ENCODE measurements at regions not wholly inside any gene's neighbourhood (a gene's known extent, or its start where the extent isn't known, plus 50 kb on each side); places are given as distances from the start of the nearest gene placed in this dataset.

DNA sequence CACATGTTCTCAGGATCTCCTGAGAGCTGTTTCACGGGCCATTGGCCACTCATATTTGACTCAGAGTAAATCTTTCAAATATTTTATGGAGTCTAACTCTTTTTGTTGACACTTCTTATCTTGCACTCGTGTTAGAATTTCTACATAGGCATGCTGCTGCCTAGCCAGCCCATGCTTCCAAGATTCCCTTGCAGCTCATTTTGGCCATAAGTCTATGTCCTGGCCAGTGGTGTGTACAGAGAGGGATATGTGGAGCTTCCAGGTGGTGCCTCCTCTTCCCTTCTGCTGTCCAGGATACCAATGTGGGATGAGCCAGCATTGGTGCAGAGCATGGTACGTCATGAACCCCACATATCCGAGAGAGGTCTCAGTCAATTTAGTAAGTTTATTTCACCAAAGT lies 522.6 kb downstream of the QKI start:
- DNase-seq = no peak

DNA sequence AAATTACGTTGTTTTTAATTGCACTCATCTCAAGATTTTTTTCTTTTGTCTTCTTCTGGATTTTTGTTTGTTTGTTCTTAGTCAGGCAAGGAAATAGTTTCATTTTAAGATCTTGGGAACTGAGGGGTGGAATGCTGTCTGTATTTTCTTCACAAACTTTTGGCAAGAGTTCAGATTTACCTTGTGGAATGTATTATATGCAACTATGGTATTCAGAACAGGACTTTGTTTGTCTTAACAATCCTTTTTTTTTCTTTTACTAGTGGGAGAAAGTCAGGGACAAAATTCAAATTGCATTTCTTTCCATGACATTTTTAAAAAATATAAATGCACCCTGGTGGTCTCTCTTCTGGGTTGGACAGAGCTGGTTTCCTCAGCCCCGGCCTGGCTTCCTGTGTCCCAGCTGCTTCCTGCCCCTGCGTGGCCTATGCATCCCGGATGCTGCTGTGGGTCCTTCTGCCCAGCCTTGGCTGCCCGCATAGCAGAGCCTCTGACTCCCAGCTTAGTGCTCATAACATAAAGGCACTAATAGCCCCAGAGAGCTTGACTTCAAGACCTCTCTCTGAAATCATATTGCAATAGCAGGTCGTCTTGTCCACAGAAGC lies 520.7 kb downstream of the QKI start:
- DNase-seq = no peak

DNA sequence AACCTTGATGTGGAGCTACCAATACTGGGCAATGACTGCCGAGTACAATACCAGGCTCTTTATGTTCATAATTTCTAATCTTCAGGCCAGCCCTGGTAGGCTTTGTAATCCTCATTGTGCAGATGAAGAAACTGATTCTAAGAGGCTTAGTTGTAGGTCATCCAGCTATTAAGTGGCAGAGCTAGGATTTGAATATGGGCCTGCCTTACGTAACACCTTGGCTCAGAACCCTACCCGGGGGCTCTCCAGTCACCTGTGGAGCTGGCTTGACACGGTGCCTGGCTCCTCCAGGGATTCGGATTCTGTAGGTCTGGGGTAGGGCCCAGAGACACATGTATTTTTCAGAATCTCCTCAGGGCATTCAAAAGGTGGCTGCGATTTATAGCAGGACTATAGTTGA lies 515.5 kb downstream of the QKI start:
- no peak for DNase-seq

DNA sequence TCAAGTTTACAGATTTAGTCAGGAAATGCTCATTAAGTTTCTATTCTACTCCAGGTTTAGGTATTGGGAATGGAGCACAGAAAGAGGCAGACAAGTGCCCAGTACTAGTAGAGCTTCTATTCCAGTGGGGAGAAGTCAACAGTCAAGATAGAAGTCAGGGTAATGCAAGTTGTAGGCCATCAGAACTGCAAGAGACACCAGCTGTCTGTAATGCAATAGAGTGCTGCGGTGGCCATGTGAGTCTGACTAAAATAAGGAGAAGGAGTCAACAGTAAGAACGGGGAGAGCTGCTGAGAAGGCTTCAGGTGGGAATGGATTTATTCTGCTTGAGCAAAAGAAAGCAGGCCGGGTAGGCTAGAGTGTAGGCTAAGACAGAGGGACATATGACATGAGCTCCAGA lies 515.0 kb downstream of the QKI start:
- DNase-seq = no peak

DNA sequence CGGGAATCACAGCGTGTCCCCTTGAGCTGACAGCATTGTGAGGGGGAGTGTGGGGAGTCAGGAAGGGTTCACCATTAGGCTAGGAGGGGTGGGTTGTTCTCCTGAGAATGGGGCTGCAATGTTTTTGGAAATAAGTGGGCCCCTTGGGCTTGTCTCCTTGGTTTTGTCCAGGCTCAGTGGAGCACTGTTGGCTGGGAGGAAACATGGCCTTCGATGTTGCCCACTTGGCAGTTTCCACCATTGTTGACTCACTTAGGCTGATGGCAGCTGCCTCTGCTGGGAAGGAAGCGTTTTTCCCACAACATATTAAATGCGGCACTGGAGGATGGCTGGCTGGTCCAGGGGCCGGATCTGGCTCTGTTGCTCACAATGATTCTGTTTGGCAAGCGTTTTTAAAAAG lies 512.1 kb downstream of the QKI start:
- no peak for DNase-seq

DNA sequence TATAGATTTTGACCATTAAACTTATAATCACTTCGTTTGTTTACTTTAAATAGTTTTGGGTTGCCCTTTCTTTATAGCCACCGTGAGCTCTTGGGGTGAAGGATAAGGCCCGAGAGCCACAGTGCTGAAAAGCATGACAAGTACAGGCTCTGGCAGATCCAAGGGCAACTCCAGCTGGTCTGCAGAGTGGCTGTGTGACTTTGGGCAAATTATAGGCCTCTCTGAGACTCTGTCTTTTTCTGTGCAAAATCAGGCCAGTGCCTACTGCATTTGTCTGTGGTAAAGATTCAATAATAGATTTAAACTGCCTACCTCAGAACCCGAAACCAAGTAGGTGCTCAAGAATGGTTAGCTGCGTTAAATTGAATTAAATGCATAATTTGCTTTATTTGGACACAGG lies 511.3 kb downstream of the QKI start:
- DNase-seq = no peak

DNA sequence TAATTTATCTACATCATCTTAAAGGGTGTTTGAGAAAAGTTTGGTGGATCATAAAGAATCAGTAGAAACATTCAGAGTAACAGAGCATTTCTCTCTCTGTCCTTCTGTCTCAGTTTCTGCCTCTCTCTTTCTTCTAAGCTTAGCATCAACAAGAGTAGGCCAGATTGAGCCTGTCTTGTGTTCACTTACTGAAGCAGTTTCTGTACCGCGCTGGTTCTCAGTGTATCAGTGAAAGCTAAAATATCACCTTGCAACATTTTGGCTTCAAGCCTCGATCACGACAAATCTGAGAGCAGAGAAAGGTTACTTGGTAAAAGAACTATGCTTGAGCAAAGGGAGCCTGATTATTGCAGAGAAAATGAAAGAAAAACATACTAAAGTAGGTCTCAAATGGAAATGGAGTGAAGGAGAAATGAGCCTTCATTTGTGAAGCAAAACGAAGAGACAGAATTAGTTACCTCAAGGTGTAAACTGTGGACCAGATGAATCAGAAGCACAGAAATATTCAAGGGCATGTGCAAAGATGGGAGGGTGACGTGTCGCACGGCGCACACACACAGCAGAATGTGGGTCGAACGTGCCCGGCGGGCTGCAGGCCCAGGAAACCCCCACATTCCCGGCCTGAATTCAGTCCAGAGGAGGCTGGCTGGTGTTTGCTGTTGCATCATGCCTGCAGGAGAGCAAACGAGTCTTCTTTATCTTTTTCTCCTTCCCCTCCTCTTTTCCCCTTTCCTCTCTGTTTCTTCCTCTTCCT lies 509.3 kb downstream of the QKI start:
- DNase-seq = no peak

DNA sequence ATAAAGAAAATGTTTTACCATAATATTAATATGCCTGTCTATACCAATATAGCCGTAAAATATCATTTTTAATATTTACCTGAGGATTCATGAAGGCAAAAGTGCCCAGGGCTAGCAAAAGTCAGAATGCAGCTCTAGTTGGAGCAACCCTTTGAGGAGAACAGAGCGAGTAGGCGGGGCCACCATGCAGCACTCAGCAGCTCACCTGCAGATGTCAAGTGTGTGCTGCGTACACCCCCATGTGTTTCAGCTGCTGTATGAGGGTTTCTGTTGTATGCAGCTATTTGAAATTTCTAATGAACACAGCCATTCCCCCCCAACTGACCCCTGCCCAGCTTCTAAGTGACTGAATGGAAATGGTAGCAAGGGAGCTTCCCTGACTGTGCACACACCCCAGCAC lies 508.0 kb downstream of the QKI start:
- no peak for DNase-seq

DNA sequence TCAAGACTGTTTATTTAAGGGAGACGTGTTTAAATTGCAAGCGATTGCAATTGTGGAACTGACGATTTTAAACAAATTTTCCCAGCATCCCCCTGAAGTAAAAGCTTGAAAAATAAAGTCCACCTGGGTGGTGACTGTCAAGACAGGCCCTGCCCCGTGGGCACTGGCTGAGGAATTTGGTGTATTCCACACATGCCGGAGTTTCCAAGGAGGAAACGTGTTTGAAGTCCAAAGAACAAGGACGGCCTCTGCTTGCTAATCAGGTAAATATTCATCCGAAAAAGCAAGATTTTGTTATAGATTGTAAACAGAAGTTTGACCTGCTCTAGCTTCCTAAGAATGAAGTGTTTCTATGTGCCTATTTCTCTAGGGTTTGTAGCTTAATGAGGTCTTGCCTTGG lies 505.1 kb downstream of the QKI start:
- no peak for DNase-seq

DNA sequence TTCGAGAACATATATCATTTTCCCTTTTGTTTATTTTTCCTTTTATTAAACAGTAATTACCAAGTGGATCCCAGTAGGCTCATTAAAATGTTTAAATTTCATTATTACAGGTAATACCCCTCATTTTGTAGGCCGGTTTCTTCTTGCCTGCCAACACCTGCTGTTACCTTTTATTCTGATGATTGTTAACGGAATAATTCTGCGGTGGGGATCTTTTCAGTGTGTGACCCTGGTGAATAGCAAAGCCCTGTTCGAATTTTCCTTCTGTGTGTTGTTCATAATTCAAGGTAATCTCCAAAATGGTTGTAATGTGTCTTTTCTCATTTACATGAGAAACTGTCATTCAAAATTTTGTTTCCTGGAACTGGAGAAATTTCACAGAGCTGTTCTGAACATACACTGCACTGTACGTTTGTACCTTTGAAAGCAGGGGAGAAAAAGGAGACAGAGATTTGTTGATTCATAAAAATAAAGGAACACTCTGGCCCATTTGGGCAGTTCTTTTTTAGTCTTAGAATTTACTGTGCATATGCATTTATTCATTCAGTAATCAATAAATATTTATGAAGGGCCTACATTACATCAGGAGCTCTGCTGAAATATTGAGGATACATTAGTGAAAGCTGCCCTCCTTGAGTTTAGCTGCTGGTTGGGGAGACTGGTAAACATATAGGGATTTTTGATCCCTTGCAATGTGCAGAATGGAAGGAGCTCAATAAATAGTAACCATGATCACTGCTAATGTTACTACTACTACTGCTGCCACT lies 502.0 kb downstream of the QKI start:
- DNase-seq = no peak

DNA sequence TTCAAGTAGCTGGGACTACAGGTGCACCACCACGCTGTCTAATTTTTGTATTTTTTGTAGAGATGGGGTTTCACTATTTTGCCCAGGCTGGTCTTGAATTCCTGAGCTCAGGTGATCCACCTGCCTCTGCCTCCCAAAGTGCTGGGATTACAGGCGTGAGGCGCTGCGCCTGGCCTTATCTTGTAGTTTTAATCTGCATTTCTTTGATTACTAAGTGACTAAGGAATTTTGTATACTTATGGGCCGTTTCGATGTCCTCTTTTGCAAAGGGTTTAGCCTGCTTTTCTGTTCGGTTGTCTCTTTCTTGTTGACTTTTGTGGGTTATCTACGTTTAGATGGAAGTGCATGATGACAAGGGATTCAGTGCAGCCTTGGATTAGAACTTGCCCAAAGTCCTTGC lies 500.6 kb downstream of the QKI start:
- DNase-seq = no peak

DNA sequence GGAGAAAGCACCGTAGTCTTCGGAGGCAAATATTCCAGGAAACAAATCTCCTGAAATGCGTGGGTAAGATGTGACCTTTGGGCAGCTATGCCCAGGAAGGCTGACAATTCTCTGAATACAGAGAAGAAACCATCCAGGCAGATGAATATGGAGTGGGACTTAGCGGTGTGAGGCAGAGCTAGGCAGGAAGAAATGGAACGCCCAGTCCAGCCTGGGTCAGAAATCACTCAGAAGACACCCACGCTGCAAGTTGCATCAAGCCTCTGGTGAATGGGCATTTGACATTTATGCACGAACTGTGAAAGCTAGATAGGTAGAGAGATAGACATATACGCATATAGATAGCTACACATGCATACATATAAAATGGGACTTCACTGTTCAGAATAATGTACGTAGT lies 498.5 kb downstream of the QKI start:
- DNase-seq = no peak

DNA sequence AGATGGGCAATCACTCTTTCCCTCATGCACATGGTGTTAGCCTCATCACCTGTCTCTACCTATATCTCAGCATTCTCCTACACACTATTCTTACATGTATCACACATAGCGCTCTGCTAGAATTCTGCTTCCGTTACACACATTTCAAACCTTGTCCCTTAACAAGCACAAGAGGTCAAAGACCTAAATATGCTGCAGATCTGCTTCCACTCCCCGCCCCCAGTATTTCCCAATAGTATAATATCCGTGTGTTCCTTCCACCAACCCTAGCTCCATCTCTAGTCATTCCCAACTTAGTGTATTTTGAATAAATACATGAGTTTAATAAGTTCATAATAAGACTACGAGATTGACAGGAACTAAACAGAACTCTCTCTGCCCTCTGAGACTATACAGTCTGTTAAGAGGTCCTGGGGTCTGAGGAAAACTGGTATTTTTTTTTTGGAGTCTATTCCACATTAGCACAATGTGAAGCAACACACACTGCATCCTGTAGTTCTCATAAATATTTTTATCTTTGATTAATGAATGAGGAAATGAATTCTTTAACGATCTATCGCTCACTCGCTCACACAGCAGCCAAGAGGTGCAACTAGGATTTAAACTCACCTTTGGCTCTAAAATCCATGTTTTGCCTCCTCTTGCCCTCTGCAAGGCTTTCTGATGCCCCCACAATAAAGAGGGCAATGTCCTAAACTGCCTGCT lies 491.6 kb downstream of the QKI start:
- no peak for DNase-seq

DNA sequence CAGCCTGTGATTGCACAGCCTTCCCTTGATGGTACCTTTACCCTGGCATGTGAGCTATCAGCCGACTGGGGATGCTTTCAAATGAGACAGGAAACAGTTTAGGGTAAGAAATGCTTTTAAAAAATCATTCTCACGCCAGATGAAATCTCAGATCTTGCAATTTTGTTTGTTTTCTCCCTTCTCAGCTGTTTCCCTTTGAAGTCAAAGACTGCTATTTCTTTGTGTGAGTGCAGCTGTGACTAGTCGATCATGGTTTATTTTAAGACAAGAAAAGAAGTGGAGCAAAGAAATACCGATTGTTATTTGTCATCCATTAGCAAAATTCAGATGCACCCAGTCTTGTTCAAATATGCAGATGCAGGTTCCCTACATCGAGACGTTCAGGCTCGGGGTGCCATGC lies 489.7 kb downstream of the QKI start:
- no peak for DNase-seq

DNA sequence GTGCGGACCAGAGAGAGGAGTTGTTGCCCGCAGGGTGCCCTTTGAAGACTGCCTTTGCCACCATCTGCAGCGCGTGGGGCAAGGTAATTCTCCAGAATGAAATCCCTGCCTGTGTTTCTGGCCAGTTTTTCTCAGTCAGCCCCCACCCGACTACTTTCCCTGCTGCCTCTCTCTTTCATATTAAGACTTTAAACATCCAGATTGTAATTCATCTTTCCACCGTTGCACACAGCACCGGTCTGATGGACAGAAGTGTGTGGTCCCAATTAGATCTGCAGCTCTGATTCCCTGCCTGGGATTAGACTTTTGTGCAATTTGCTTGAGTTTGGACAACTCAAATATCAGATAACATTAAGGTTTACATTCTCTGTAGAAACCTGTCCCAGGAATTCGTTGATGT lies 489.0 kb downstream of the QKI start:
- DNase-seq = no peak

DNA sequence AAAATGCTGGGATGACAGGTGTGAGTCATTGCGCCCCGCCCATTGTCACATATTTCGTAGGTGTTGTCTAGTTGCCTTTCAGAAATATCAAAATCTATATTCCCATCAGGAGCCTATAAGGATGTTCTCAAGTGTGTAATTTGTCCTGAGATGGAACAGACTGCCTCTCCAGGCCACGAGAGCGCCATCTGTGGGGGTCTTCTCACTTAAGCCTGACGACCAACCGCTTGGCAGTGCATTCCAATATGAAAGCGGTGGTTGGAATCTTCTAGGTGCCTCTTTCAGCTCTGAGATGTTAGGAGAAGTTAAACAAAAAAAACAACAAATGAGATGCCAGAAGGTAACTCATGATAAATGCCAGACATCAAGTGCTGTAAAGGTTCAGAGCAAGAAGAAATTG lies 488.5 kb downstream of the QKI start:
- DNase-seq = no peak

DNA sequence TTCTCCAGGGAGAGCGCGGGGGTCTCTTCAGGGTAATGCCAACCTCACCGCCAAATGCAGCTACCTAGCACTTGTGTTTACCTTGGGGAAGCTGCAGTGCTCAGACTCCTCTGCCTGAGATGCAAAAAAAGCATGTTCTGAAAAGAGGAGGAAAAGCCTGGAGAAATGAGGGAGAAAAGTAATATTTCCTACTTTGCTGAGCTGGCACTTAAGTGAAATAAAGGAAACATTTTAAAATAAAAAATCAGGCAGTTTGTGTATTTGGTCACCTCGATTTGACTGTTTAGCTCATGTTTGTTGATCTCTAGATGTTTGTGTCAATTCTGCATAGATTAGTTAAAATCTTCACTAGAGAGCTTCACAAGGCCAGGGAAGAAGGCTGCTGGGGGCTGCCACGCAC lies 487.2 kb downstream of the QKI start:
- DNase-seq = no peak

DNA sequence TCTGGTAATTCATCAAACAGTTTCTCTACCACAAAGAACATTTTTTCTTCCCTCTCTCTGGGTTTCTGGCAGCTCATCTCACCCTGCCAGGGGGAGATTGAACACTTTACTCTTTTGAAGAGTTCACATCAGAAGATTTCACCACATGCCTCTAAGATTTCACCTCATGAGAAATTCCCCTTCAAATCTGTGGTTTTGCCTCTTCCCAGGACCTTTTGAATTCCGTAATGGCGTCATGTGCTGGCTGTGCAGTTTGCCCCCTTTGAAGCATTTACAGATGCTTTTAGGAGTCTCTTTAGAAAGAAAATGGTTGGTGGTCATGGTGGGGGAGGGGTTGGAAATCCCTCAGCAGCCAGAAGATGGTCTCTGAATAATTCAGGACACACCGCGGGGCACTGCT lies 486.1 kb downstream of the QKI start:
- DNase-seq = no peak

DNA sequence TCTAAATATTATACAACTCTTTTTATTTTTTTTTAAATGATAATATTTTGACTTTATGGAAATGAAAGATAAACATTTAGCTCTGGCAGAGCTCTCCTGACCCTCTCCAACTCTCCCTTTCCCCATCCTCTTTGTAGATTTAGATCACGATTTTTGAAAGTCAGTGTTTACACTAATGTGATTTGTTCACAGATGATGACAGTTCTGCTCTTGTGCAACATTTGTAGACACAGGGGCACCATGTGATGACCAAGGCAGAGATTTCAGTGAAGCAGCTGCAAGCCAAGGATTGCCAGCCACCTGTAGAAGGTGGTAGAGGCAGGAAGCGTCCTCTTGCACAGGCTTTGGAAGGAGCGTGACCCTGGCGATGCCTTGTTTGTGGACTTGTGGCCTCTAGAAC lies 483.2 kb downstream of the QKI start:
- DNase-seq = no peak

DNA sequence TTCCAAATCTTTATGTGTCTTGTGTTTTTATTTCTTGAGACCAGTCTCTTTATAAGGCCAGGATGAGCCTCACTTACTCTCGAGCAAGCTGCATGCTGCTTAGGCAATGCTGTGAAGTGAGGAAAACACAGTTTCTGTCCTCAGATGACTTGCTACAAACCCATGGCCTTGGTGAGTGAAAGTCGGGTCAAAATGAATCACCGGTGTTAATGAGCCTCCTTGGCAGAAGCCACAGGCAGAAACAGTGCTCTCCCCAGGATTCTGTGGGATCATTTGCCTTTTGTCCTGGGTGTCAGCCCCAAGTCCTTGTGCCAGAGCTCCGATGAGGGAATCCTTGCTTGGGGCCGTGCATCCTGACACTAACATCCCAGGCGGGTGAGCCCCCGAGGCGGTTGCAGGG lies 482.5 kb downstream of the QKI start:
- DNase-seq = no peak

DNA sequence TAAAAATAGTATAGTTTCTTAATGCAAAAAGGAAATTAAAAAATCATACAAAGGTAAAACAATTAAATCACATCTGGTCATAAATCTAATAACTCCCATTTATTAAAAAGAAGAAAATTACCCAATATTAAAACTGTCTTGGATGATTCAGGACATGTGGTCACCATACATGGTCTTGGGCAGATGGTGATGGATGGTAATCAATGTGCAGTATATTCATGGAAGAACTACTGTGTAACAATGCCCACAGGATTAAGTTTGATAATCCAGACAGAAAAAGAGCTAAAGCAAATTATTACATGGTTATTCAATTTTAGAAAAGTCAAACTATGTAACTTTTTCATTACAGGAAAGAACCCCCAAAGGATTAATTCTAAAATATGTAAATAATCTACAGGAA lies 480.6 kb downstream of the QKI start:
- no peak for DNase-seq

DNA sequence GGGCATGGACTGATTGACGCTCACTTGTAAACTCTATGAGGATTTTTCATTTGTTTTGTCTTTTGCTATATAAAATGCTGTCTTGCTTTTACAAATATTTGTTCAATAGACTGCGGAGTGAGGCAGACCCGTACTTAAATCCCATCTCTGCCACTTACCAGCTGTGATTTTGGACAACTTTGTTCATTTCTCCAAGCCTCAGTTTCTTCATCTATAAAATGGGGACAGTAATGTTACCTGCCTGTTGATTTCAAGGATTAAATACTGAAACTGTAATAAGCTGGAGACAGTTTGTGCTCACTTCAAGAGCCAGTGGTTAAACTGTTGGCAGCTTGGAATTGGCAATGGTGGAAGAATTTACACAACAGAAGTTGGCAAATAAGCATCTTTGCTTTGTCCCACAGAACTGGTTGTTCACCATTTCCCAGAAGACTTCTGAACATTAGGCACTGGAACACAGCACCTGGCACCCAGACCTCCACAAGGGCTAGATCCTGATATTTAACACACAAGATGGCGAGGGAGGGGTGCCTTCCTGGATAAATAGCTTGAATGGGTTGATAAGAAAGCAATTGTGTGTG lies 479.2 kb downstream of the QKI start:
- DNase-seq = no peak

DNA sequence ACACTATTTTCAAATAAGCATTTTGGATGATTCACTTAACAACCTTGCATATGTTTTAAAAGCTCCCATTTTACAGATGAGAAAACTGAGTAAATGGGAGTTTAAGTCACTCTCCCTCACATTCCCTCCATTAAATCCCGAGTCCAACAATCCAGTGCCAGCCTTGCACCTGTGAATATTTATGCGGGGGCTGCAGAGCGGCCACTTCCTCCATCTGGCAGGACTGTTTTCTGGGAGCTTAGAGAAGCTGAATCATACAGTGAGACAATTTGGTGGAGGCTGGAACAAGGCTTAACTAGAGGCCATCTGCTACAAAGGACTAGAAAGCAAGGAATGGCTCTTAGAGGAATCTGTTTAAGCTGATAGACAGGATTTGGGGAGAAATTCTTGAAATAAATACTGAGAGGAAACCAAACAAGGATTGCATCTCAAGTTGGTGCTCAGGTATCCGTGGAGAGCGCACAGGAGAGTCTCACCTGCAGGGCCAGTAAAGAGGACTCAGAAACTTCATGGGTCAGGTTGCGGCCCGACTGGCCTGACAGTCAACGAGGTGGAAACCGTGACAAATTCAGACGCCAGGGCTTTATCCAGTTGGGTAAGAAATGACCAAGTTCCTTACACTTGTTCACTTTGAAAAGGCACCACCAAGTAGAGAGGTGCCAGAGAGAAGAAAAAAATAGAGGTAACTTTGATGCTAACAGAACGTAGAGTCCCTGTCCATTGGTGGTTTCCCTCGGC lies 478.5 kb downstream of the QKI start:
- DNase-seq = no peak
